CD4-positive, alpha-beta T cell treated with Interleukin-4 for 4 hours (primary cell): ENCODE measurements at regions not wholly inside any gene's neighbourhood (a gene's known extent, or its start where the extent isn't known, plus 50 kb on each side); places are given as distances from the start of the nearest gene placed in this dataset.
"Not testable (repeated sequence)": the region's sequence is repeated elsewhere in the genome, so short reads cannot be mapped to it uniquely, and the experiment has no call there.

Experiments used
- DNase-seq: peaks from one replicate; pipeline ENCODE4 v3.0.0-alpha.2; 2020

GRCh38 chr5:101929628-101930027 lies 366.5 kb downstream of the SLCO4C1 start:
- DNase-seq = no peak

DNA sequence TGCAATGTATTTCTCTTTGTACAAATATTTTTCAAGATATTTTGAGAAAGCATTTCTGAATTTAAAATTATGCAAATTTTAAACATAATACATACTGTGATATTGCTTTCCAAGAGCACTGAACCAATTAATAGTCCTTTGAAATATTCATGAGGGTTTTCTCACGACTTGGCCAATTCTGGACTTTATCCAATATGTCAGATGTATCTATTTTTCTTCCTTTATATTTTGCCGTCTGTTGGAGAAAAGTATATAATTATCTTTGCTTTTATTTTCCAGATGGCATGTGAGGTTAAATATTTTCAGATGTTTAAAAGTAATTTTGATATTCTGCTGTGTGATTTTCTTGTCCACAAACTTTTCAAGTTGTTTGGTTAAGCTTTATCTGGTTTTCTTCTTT lies 378.9 kb downstream of the SLCO4C1 start:
- DNase-seq = no peak

- no peak for DNase-seq
Observed at GRCh38 chr5:101915554-101915953, 380.5 kb downstream of the SLCO4C1 start.

DNA sequence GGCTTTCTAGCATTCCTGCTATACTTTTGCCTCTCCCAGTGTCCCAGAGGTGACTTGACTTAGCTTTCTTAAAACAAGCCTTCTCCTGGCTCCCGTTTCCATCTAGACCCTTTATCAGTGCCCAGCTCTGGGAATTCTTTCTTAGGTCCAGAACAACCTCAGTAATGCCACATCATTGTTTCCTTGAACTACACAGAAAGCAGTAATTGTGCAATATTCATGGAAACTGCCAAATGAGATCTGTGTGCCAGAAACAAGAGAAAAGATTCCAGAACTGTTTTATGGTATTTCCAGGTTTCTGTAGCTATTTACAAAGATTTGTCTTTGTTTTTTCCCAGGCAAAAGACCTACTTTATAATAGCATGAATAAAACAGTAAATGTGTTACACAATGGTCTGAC lies 391.3 kb downstream of the SLCO4C1 start:
- no peak for DNase-seq

DNA sequence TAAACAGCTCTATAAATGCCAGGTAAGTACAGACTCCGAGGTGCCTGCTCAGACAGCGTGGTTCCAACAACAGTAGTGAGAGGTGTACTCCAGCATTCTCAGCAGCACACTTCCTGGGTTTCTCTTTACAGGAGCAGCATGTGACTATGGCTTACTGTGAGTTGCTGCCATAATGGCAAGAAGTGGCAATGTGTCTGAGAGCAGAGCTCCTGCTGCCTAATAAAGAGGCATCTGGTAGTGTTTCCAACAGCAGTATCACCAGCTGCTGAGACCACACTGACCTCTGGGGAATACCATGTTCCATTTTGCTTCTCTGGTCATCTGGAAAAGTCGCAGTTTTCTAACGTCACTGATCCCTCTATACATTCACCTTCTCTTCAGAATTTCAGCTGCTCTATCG lies 398.2 kb downstream of the SLCO4C1 start:
- DNase-seq = no peak

GRCh38 chr5:101894985-101895384 lies 401.1 kb downstream of the SLCO4C1 start:
- DNase-seq = no peak

- no peak for DNase-seq
Observed at GRCh38 chr5:101878190-101878589, 417.9 kb downstream of the SLCO4C1 start.

- no peak for DNase-seq
Observed at GRCh38 chr5:101877451-101877850, 418.6 kb downstream of the SLCO4C1 start.

- DNase-seq = no peak
Observed at GRCh38 chr5:101866473-101866872, 429.6 kb downstream of the SLCO4C1 start.

- DNase-seq = no peak
Observed at GRCh38 chr5:101860563-101860962, 435.5 kb downstream of the SLCO4C1 start.

GRCh38 chr5:101860145-101860544 lies 435.9 kb downstream of the SLCO4C1 start:
- DNase-seq = no peak

DNA sequence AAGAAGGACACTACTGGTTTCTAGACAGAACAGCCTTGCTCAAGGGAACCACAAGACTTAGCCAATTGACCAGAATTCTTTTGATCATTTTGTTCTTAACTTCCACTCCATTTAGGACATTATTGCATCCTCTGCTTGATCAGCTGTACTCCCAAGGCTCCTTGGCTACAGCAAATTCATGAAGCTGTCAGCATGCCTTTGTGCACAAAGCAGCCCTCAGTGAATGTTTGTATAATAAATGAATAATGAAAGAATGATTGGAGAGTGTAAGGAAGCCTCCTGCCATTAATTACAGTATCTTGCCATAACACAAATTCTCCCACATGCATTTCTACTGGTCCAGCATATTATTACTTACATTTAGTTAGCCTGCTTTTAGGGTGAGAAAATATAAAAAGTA lies 449.6 kb downstream of the SLCO4C1 start:
- no peak for DNase-seq

DNA sequence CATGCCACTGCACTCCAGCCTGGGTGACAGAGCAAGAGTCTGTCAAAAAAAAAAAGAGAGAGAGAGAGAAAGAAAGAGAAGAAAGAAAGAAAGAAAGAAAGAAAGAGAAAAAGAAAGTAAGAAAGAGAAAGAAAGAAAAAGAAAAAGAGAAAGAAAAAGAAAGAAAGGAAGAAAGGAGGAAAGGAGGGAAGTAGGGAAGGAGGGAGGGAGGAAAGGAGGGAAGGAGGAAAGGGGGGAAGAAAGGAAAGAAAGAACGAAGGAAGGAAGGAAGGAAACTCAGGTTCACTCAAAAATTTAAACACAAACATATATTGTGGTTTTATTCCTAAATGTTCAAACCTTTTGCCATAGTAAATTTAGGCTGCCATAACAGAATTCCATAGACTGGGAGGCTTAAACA lies 453.0 kb downstream of the SLCO4C1 start:
- DNase-seq = no peak

GRCh38 chr5:101838435-101838834 lies 457.6 kb downstream of the SLCO4C1 start:
- no peak for DNase-seq

- no peak for DNase-seq
Observed at GRCh38 chr5:101829255-101829654, 466.8 kb downstream of the SLCO4C1 start.

DNA sequence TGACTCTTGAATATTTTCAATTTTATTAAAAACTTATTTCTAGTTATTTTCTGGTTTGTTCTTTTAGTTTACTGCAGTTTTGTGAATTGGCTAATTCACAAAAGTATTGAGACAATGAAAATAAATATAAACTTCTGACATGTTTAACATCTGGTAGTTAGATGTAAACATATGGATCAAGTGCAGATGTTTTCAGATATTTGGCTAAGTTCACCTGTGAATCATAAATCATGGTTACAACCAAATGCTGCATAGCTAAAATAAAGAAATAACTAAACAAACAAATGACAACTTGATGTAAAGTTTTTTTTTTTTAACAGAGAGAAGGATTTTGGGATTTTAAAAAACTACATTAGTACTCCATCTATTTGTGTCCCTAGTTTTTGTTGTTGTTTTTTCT lies 484.6 kb downstream of the SLCO4C1 start:
- DNase-seq = no peak

DNA sequence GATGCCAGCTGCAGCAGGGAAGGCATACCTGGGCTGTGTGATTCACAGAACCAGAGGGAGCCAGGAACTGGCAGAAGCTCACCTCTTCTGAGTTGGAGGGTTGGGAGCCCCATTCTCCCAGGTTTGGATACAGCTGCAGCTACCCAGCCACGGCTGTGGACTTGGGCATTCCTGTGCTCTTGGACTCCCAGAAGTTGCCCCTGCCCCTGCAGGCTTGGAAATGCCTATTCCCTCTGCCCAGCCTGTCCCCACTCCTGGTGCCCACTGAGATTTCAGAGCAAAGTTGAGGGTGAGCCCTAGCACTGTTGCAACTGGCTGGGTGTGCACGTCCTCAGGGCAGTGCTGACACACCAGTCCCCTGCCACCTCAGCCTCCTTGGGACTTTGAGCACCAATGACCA lies 489.7 kb downstream of the SLCO4C1 start:
- DNase-seq = no peak

GRCh38 chr5:101796427-101796826 lies 499.7 kb downstream of the SLCO4C1 start:
- DNase-seq = no peak

GRCh38 chr5:101788797-101789196 lies 507.3 kb downstream of the SLCO4C1 start:
- no peak for DNase-seq

GRCh38 chr5:101785090-101785489 lies 511.0 kb downstream of the SLCO4C1 start:
- no peak for DNase-seq

DNA sequence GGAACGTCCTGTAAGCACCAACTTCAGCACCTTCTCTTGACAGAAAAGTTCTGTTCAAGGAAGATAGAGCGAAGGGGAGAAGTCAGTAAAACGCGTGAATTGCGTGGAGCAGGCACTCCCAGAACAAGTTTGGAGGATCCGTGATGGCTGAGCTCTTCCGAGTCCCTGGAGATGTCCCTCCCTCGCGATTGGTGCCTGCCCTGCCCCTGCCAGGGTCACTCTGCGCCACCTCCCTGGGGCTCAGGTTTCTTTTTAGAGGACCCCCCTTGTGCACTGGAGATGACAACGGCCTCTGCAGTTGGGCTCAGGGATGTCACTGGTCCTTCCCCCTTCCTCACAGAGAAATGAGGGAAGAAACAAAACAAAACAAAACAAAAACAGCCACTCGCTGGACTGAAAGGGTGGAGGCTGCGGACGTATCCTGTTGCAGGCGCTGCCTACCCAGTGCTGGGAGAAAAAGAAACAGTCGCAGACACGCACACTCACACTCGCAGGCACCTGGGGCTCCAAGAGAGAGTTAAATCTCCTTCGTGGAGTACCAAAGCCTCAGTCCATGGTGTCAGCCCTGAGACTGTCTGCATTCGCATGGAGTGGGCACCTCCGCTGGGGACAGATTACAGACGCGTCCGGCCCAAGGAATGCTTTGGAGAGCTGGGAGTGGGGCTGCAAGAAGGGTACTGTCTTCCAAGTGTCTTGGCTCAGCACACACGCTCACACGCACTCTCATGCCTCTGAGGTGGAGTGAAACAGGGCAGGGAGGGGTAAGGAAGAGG lies 512.7 kb downstream of the SLCO4C1 start:
- no peak for DNase-seq

- no peak for DNase-seq
Observed at GRCh38 chr5:101782352-101783103, 513.6 kb downstream of the SLCO4C1 start.

DNA sequence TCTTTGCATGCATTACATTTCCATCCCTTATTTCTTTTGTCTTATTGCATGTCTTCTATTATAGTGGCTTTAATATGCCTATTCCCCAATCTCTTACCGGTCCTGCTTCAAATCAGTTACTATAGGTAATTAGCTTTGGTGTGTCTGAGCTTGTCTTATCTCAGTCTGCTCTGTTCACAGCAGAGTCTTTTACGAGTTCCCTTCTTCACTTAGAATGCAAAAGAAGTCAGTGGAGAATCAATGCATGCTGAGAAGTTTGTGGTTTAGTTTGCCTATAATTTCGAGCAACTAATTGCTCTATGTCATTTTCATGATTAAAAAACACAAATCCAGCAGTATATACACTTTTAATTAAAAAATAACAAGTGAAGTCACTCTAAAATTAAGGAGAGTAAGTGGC lies 545.0 kb downstream of the SLCO4C1 start:
- DNase-seq = no peak

DNA sequence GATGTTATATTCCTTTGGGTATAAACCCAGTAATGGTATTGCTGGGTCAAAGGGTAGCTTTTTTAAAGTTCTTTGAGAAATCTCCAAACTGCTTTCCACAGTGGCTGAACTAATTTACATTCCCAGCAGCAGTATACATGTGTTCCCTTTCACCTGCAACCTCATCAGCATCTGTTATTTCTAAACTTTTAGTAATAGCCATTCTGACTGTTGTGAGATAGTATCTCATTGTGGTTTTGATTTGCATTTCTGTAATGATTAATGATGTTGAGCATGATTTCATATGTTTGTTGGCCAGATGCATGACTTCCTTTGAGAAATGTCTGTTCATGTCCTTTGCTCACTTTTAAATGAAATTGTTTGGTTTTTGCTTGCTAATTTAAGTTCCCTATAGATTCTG lies 553.1 kb downstream of the SLCO4C1 start:
- DNase-seq = not testable (repeated sequence)

- DNase-seq = no peak
Observed at GRCh38 chr5:101728933-101729332, 567.2 kb downstream of the SLCO4C1 start.
